Smooth muscle cell (in vitro differentiated cells): ENCODE measurements at regions not wholly inside any gene's neighbourhood (a gene's known extent, or its start where the extent isn't known, plus 50 kb on each side); places are given as distances from the start of the nearest gene placed in this dataset.
"Not testable (repeated sequence)": the region's sequence is repeated elsewhere in the genome, so short reads cannot be mapped to it uniquely, and the experiment has no call there.

Source experiments
- DNase-seq: peaks from one replicate; lab custom pipeline; 2025; ENCODE audit not compliant: unreplicated experiment; lab: John Stamatoyannopoulos, UW
- H2AFZ ChIP-seq: fragments of 200-600 bp; sonication (generic); 2 replicates; pipeline ENCODE4 v1.6.0; 2016; ENCODE audit warnings: antibody characterized with exemption, low read depth, mild to moderate bottlenecking
- H3F3A ChIP-seq: fragments of 200-600 bp; sonication (generic); 2 replicates; pipeline ENCODE4 v1.6.0; 2017; ENCODE audit warnings: antibody characterized with exemption, low read depth
- H3K27ac ChIP-seq: fragments of 200-600 bp; sonication (generic); 2 replicates; pipeline ENCODE4 v1.5.1; 2016; ENCODE audit warnings: low read depth, mild to moderate bottlenecking
- H3K27me3 ChIP-seq: fragments of 200-600 bp; sonication (generic); 2 replicates; pipeline ENCODE4 v1.6.1; 2016; ENCODE audit warnings: low read depth, mild to moderate bottlenecking
- H3K36me3 ChIP-seq: fragments of 200-600 bp; sonication (generic); 2 replicates; pipeline ENCODE4 v1.5.1; 2016; ENCODE audit warnings: low read depth
- H3K4me1 ChIP-seq: fragments of 200-600 bp; sonication (generic); 2 replicates; pipeline ENCODE4 v1.5.1; 2016; ENCODE audit warnings: low read depth
- H3K4me2 ChIP-seq: fragments of 200-600 bp; sonication (generic); 2 replicates; pipeline ENCODE4 v1.6.0; 2016; ENCODE audit warnings: mild to moderate bottlenecking
- H3K4me3 ChIP-seq: fragments of 200-600 bp; sonication (generic); 2 replicates; pipeline ENCODE4 v1.5.1; 2016; ENCODE audit warnings: mild to moderate bottlenecking
- H3K79me2 ChIP-seq: fragments of 200-600 bp; sonication (generic); 2 replicates; pipeline ENCODE4 v1.6.0; 2016; ENCODE audit warnings: low read depth, mild to moderate bottlenecking
- H3K9ac ChIP-seq: fragments of 200-600 bp; sonication (generic); 2 replicates; pipeline ENCODE4 v1.6.0; 2016; ENCODE audit warnings: low read depth
- H3K9me3 ChIP-seq: fragments of 200-600 bp; sonication (generic); replicated peaks from 2 replicates; pipeline ENCODE4 v1.5.1; 2016; ENCODE audit warnings: low read depth
- H4K20me1 ChIP-seq: fragments of 200-600 bp; sonication (generic); 2 replicates; pipeline ENCODE4 v1.6.0; 2016; ENCODE audit warnings: low read depth
- CTCF ChIP-seq: fragments of 200-600 bp; sonication (generic); IDR thresholded peaks from 2 replicates; pipeline ENCODE4 v1.5.1; 2017; ENCODE audit warnings: borderline replicate concordance, mild to moderate bottlenecking, antibody characterized with exemption; ENCODE audit not compliant: insufficient read depth, poor library complexity, severe bottlenecking
- WGBS: methylation state at CpG from one replicate; pipeline ENCODE4 v1.1.7; 2016; ENCODE audit warnings: low lambda C conversion rate; 5-methylcytosine and 5-hydroxymethylcytosine counted together

- H4K20me1 ChIP-seq: no peaks in the 10 kb centered on the region
- no peak overlapping the region for H3K9ac ChIP-seq
- no peak overlapping the region for H3K4me3 ChIP-seq
- no peak overlapping the region for H2AFZ ChIP-seq
- no peaks in the 10 kb centered on the region for H3K9me3 ChIP-seq
- no peaks in the 10 kb centered on the region for H3F3A ChIP-seq
- H3K4me2 ChIP-seq: no peak overlapping the region
- H3K27me3 ChIP-seq: peaks cover 11% of the 10 kb centered on the region
- no peaks in the 10 kb centered on the region for H3K79me2 ChIP-seq
- DNase-seq: no peak
- no peak overlapping the region for H3K27ac ChIP-seq
- peaks cover 17% of the 10 kb centered on the region for H3K4me1 ChIP-seq
- WGBS: 60% methylated on average over 12 of the region's 12 CpGs
- no peaks in the 10 kb centered on the region for H3K36me3 ChIP-seq
- no peak for TF ChIP-seq CTCF
Observed at GRCh38 chr1:178581351-178582303, 68.7 kb downstream of the TEX35 start.

- TF ChIP-seq CTCF: no peak
- Histone ChIP-seq H3K4me1 (peaks cover 2% of the 10 kb centered on the region), H3K9ac (no peak overlapping the region), H3F3A (no peaks in the 10 kb centered on the region), H3K4me2 (no peak overlapping the region), H3K27me3 (no peaks in the 10 kb centered on the region), H3K79me2 (no peaks in the 10 kb centered on the region), H3K9me3 (no peaks in the 10 kb centered on the region), H4K20me1 (no peaks in the 10 kb centered on the region), H2AFZ (no peak overlapping the region), H3K4me3 (no peak overlapping the region), H3K27ac (no peak overlapping the region), H3K36me3 (no peaks in the 10 kb centered on the region)
- WGBS: 93% methylated on average over 5 of the region's 5 CpGs
- DNase-seq: no peak
Observed at GRCh38 chr1:178587096-178587495, 74.2 kb downstream of the TEX35 start.

GRCh38 chr1:178587975-178588374 is 75.1 kb downstream of the TEX35 start:
- DNase-seq: no peak
- H3K36me3 ChIP-seq: no peaks in the 10 kb centered on the region
- no peak overlapping the region for H3K4me2 ChIP-seq
- no peak overlapping the region for H3K27ac ChIP-seq
- no peaks in the 10 kb centered on the region for H3K4me1 ChIP-seq
- no peak overlapping the region for H3K4me3 ChIP-seq
- H4K20me1 ChIP-seq: no peaks in the 10 kb centered on the region
- H3K79me2 ChIP-seq: no peaks in the 10 kb centered on the region
- H3K9ac ChIP-seq: no peak overlapping the region
- TF ChIP-seq CTCF: no peak
- 80% methylated on average over 4 of the region's 4 CpGs for WGBS
- H3K27me3 ChIP-seq: no peaks in the 10 kb centered on the region
- no peak overlapping the region for H2AFZ ChIP-seq
- H3F3A ChIP-seq: no peaks in the 10 kb centered on the region
- H3K9me3 ChIP-seq: no peaks in the 10 kb centered on the region

GRCh38 chr1:178589042-178589441 is 76.1 kb downstream of the TEX35 start:
- not testable (repeated sequence) for H3K4me2 ChIP-seq, H4K20me1 ChIP-seq, H3K27me3 ChIP-seq, H3K9ac ChIP-seq, H3F3A ChIP-seq, H3K36me3 ChIP-seq, H3K27ac ChIP-seq, H2AFZ ChIP-seq, H3K9me3 ChIP-seq, H3K79me2 ChIP-seq, DNase-seq, H3K4me3 ChIP-seq
- peaks cover 10% of the 10 kb centered on the region for H3K4me1 ChIP-seq
- 74% methylated on average over 3 of the region's 3 CpGs for WGBS

GRCh38 chr1:178591811-178592210 is 78.9 kb downstream of the TEX35 start:
- H3K79me2 ChIP-seq, DNase-seq: not testable (repeated sequence)
- 72% methylated on average over 1 of the region's 1 CpG for WGBS

More at GRCh38 chr1:178591811-178592210, 78.9 kb downstream of the TEX35 start:
- H3F3A ChIP-seq, H2AFZ ChIP-seq, H4K20me1 ChIP-seq, H3K27ac ChIP-seq, H3K4me3 ChIP-seq, H3K36me3 ChIP-seq, H3K4me2 ChIP-seq, H3K9ac ChIP-seq, H3K27me3 ChIP-seq, H3K9me3 ChIP-seq: not testable (repeated sequence)
- H3K4me1 ChIP-seq: peaks cover 15% of the 10 kb centered on the region
